ENCODE measurements at regions not wholly inside any gene's neighbourhood (a gene's known extent, or its start where the extent isn't known, plus 50 kb on each side); places are given as distances from the start of the nearest gene placed in this dataset.

GRCh38 chr3:36250191-36250590, 130.1 kb upstream of the STAC start:
- Histone ChIP-seq H3K9ac (ENCODE audit: low read length) (no peak overlapping the region), H3K79me2 (ENCODE audit: low read length) (no peaks in the 10 kb centered on the region), H3K4me1 (ENCODE audit: low read length) (peaks cover 4% of the 10 kb centered on the region), H3K9me3 (ENCODE audit: insufficient read depth, low read length) (peaks cover 11% of the 10 kb centered on the region; the same call in 1 of the 2 replicates), H4K20me1 (ENCODE audit: insufficient read depth, low read length) (no peaks in the 10 kb centered on the region), H3K4me2 (ENCODE audit: low read length) (no peak overlapping the region), H3K27ac (ENCODE audit: low read length) (no peak overlapping the region), H2AFZ (ENCODE audit: low read depth, low read length) (no peak overlapping the region), H3K36me3 (replicated peaks; ENCODE audit: low read depth, low read length) (no peaks in the 10 kb centered on the region), H3K27me3 (ENCODE audit: low read depth, low read length) (no peaks in the 10 kb centered on the region), H3K4me3 (ENCODE audit: low read length) (no peak overlapping the region)
- TF ChIP-seq CTCF (IDR thresholded peaks at IDR 0.05; ENCODE audit: low read depth, low read length), result no peak
- TF ChIP-seq EZH2phosphoT487 (IDR thresholded peaks at IDR 0.05; ENCODE audit: low read depth), result no peak

DNA sequence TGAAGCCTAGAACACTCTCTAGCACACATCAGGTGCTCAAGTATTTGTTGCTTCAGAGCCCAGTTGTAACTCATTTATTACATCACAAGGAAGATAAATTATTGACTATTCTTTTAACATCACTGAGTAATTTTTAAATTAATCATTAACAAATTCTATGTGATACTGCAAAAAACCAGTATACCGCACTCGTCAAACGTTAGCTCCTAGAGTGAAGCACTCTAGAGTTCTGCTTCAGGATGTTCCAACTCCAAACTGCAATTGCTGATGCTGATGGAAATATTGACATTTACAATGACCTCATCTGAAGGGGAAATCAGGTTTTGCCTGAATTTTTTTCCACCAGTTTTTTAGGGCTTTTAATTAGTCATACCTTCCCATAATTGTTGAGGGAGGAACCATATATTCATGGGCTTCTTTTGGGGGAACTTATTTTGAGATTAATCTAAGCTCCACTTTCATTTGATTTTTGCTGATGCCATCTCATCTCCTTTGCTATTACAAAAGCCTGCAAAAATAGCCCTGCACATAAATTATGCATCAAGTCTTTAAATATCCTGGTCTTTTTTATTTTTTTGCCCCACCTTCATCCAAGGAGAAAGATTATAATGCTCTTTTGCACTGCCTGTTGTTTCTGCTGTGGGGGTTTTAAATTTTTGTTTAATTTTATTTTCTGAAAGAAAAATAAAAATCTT, 123.0 kb upstream of the STAC start:
- Histone ChIP-seq H3K9ac (ENCODE audit: low read length) (no peak overlapping the region), H2AFZ (ENCODE audit: low read depth, low read length) (no peak overlapping the region), H3K36me3 (replicated peaks; ENCODE audit: low read depth, low read length) (no peaks in the 10 kb centered on the region), H3K4me2 (ENCODE audit: low read length) (no peak overlapping the region), H3K79me2 (ENCODE audit: low read length) (no peaks in the 10 kb centered on the region), H4K20me1 (ENCODE audit: insufficient read depth, low read length) (no peaks in the 10 kb centered on the region), H3K27ac (ENCODE audit: low read length) (no peak overlapping the region), H3K9me3 (ENCODE audit: insufficient read depth, low read length) (peaks cover 7% of the 10 kb centered on the region; the same call in 1 of the 2 replicates), H3K4me3 (ENCODE audit: low read length) (no peak overlapping the region), H3K4me1 (ENCODE audit: low read length) (no peaks in the 10 kb centered on the region), H3K27me3 (ENCODE audit: low read depth, low read length) (no peaks in the 10 kb centered on the region)
- no peak for TF ChIP-seq EZH2phosphoT487 (IDR thresholded peaks at IDR 0.05; ENCODE audit: low read depth)
- TF ChIP-seq CTCF (IDR thresholded peaks at IDR 0.05; ENCODE audit: low read depth, low read length), result no peak

DNA sequence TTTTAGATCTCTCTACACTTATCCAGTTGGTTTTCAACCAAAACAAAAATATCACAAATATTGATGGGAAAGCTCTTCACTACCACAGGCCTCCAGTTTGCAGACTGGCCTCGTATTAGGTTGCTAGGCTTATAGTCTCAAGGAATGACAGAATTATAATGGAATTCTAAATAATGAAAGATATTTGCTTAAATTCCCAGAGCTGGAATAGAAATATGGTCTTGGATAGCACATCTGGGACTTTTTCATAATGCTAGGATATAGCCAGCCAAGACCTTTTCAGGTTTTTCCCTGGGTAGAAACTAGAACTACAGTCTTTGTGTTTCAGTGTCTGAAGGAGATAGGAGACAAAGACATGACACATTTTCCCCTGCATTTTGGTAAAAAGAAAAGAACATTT, 121.9 kb upstream of the STAC start:
- Histone ChIP-seq H3K4me1 (ENCODE audit: low read length) (no peaks in the 10 kb centered on the region), H3K27me3 (ENCODE audit: low read depth, low read length) (no peaks in the 10 kb centered on the region), H3K9ac (ENCODE audit: low read length) (no peak overlapping the region), H3K4me2 (ENCODE audit: low read length) (no peak overlapping the region), H3K9me3 (ENCODE audit: insufficient read depth, low read length) (no peaks in the 10 kb centered on the region), H3K36me3 (replicated peaks; ENCODE audit: low read depth, low read length) (no peaks in the 10 kb centered on the region), H3K4me3 (ENCODE audit: low read length) (no peak overlapping the region), H3K27ac (ENCODE audit: low read length) (no peak overlapping the region), H2AFZ (ENCODE audit: low read depth, low read length) (no peak overlapping the region), H3K79me2 (ENCODE audit: low read length) (no peaks in the 10 kb centered on the region), H4K20me1 (ENCODE audit: insufficient read depth, low read length) (no peaks in the 10 kb centered on the region)
- no peak for TF ChIP-seq CTCF (IDR thresholded peaks at IDR 0.05; ENCODE audit: low read depth, low read length)
- TF ChIP-seq EZH2phosphoT487 (IDR thresholded peaks at IDR 0.05; ENCODE audit: low read depth), result no peak

- Histone ChIP-seq H3K27ac (ENCODE audit: low read length) (no peak overlapping the region), H3K27me3 (ENCODE audit: low read depth, low read length) (no peaks in the 10 kb centered on the region), H3K4me3 (ENCODE audit: low read length) (no peak overlapping the region), H4K20me1 (ENCODE audit: insufficient read depth, low read length) (no peaks in the 10 kb centered on the region), H3K4me1 (ENCODE audit: low read length) (no peaks in the 10 kb centered on the region), H3K79me2 (ENCODE audit: low read length) (no peaks in the 10 kb centered on the region), H3K9ac (ENCODE audit: low read length) (no peak overlapping the region), H2AFZ (ENCODE audit: low read depth, low read length) (no peak overlapping the region), H3K9me3 (ENCODE audit: insufficient read depth, low read length) (no peaks in the 10 kb centered on the region), H3K36me3 (replicated peaks; ENCODE audit: low read depth, low read length) (no peaks in the 10 kb centered on the region), H3K4me2 (ENCODE audit: low read length) (no peak overlapping the region)
- TF ChIP-seq EZH2phosphoT487 (IDR thresholded peaks at IDR 0.05; ENCODE audit: low read depth) (no peak), CTCF (IDR thresholded peaks at IDR 0.05; ENCODE audit: low read depth, low read length) (no peak)
These were observed 120.7 kb upstream of the STAC start for GRCh38 chr3:36259580-36259979.

All from OCI-LY3 (cell line).